K562 (cell line): ENCODE measurements at regions not wholly inside any gene's neighbourhood (a gene's known extent, or its start where the extent isn't known, plus 50 kb on each side); places are given as distances from the start of the nearest gene placed in this dataset.

Source experiments
- ATAC-seq: fragments of 200-7000 bp; cut with Tn5 transposase; 3 replicates; pipeline ENCODE4 v1.9.1; 2020; ENCODE audit warnings: moderate library complexity
- BruUV-seq: library from RNA; stranded (reverse); fragments of 400-500 nt; replicated peaks from 2 replicates; lab custom pipeline; 2021; lab: Mats Ljungman, UMichigan
- CTCF ChIA-PET: fragments of 300-600 bp; formaldehyde crosslinking; extraction: SDS; loops from one replicate; lab custom pipeline; 2021; ENCODE audit warnings: low intra/inter-chr PET ratio; lab: Yijun Ruan, JAX
- POLR2A ChIA-PET: fragments of 300-600, 350-650 bp; sonication (Branson Sonifier 250); formaldehyde crosslinking; extraction: SDS; loops from one replicate; lab custom pipeline; 2021; ENCODE audit warnings: antibody characterized with exemption, inconsistent platforms; lab: Yijun Ruan, JAX
- DNase-seq, 4 experiments: peaks; one replicate each; pipeline versions ENCODE4 v3.0.0 to v3.0.0-alpha.2; 2011 to 2018; ENCODE audit warnings: low spot score in 3 of 4, mixed read lengths in 3 of 4; ENCODE audit errors: extremely low read depth in 1 of 4
- FAIRE-seq: peaks from 2 replicates; lab custom pipeline; 2011; peaks lifted over from hg19 to GRCh38; lab: Jason Lieb, UNC
- H2AFZ ChIP-seq: 2 replicates; pipeline ENCODE4 v1.6.0; 2011; ENCODE audit warnings: low read depth, low read length, control low read depth, inconsistent platforms
- H3K27ac ChIP-seq: fragments of 200-600 bp; 3 replicates; pipeline ENCODE4 v1.8.0; 2011; ENCODE audit warnings: low read depth, mild to moderate bottlenecking, control low read depth, inconsistent platforms, low read length, moderate library complexity, mixed read lengths; ENCODE audit errors: extremely low read depth
- H3K27me3 ChIP-seq, 2 experiments: fragments of 300-600 bp in 1 of 2; 2 replicates in 1 of 2; 3 replicates in 1 of 2; pipeline versions ENCODE4 v1.6.0 to v1.8.0; 2011; ENCODE audit warnings: inconsistent platforms in 2 of 2, low read length in 2 of 2, mild to moderate bottlenecking in 1 of 2, mixed read lengths in 1 of 2, moderate library complexity in 1 of 2; ENCODE audit not compliant: control insufficient read depth in 2 of 2, insufficient read depth in 2 of 2
- H3K36me3 ChIP-seq: fragments of 300-600 bp; 3 replicates; pipeline ENCODE4 v1.8.0; 2011; ENCODE audit warnings: mild to moderate bottlenecking, low read length, inconsistent platforms; ENCODE audit not compliant: control insufficient read depth, insufficient read depth
- H3K4me1 ChIP-seq, 2 experiments: fragments of 200-600 bp in 1 of 2; replicated peaks in 1 of 2; 2 replicates in 1 of 2; 3 replicates in 1 of 2; pipeline versions ENCODE4 v1.5.1 to v1.8.0; 2011; ENCODE audit warnings: inconsistent platforms in 2 of 2, low read length in 2 of 2, mild to moderate bottlenecking in 1 of 2, mixed read lengths in 1 of 2, moderate library complexity in 1 of 2; ENCODE audit not compliant: control insufficient read depth in 2 of 2, insufficient read depth in 2 of 2
- H3K4me2 ChIP-seq: 2 replicates; pipeline ENCODE4 v1.6.1; 2011; ENCODE audit warnings: low read length, control low read depth, inconsistent platforms, mixed read lengths; ENCODE audit not compliant: insufficient read depth
- H3K4me3 ChIP-seq: fragments of 200-600 bp; sonication (generic), shearing (Covaris generic); 2 replicates; pipeline ENCODE4 v1.5.1; 2016; ENCODE audit warnings: control low read depth, inconsistent platforms
- H3K79me2 ChIP-seq: fragments of 200-600 bp; 3 replicates; pipeline ENCODE4 v1.8.0; 2011; ENCODE audit warnings: low read length, inconsistent platforms; ENCODE audit not compliant: control insufficient read depth, insufficient read depth
- H3K9ac ChIP-seq, 2 experiments: 2 replicates each; pipeline versions ENCODE4 v1.6.0 to v1.6.1; 2011; ENCODE audit warnings: low read depth in 2 of 2, low read length in 2 of 2, control low read depth in 1 of 2, inconsistent platforms in 1 of 2, mild to moderate bottlenecking in 1 of 2, mixed read lengths in 1 of 2; ENCODE audit not compliant: insufficient read depth in 1 of 2
- H3K9me1 ChIP-seq: one replicate; pipeline ENCODE4 v1.6.0; 2011; ENCODE audit warnings: inconsistent platforms, mild to moderate bottlenecking, low read length, moderate library complexity; ENCODE audit not compliant: control insufficient read depth, insufficient read depth
- H3K9me3 ChIP-seq: replicated peaks from 2 replicates; pipeline ENCODE4 v1.5.1; 2011; ENCODE audit warnings: low read depth, low read length, inconsistent platforms; ENCODE audit not compliant: control insufficient read depth, insufficient read depth
- H4K20me1 ChIP-seq: replicated peaks from 2 replicates; pipeline ENCODE4 v1.6.1; 2011; ENCODE audit warnings: low read length, inconsistent platforms, mixed read lengths; ENCODE audit not compliant: control insufficient read depth, insufficient read depth
- ADNP ChIP-seq: fragments of 200-800 bp; sonication (Bioruptor generic); IDR thresholded peaks from 2 replicates; pipeline ENCODE4 v1.6.1; 2016; ENCODE audit warnings: missing genetic modification characterization, missing compliant biosample characterization
- ARNT ChIP-seq, 2 experiments: fragments of 450-650 bp; IDR thresholded peaks; 2 replicates each; pipeline ENCODE4 v1.6.1; 2016; ENCODE audit warnings: mild to moderate bottlenecking in 1 of 2
- CCAR2 ChIP-seq: fragments of 200-400 bp; formaldehyde crosslinking; IDR thresholded peaks from 2 replicates; pipeline ENCODE4 v1.6.1; 2017; ENCODE audit warnings: mild to moderate bottlenecking, low read depth, low read length
- CXXC5 ChIP-seq: fragments of 250-450 bp; sonication (Bioruptor Pico); IDR thresholded peaks from 2 replicates; pipeline ENCODE4 v1.8.0; 2022; ENCODE audit warnings: inconsistent platforms, mild to moderate bottlenecking, moderate library complexity
- E2F8 ChIP-seq: fragments of 450-650 bp; IDR thresholded peaks from 2 replicates; pipeline ENCODE4 v1.7.1; 2018; ENCODE audit warnings: mild to moderate bottlenecking, low read depth; ENCODE audit not compliant: partially characterized antibody
- HES1 ChIP-seq: fragments of 450-650 bp; IDR thresholded peaks from 2 replicates; pipeline ENCODE4 v1.6.1; 2016; ENCODE audit warnings: low read depth, mild to moderate bottlenecking, moderate library complexity
- RBM15 ChIP-seq: fragments of 200-400 bp; formaldehyde crosslinking; IDR thresholded peaks from 2 replicates; pipeline ENCODE4 v1.6.1; 2018; ENCODE audit warnings: mild to moderate bottlenecking, low read length, moderate library complexity; ENCODE audit not compliant: insufficient read depth
- TAF9B ChIP-seq: fragments of 450-650 bp; IDR thresholded peaks from 2 replicates; pipeline ENCODE4 v1.6.1; 2018; ENCODE audit warnings: mild to moderate bottlenecking; ENCODE audit not compliant: partially characterized antibody
- TBL1XR1 ChIP-seq, 2 experiments: IDR thresholded peaks; 2 replicates each; pipeline ENCODE4 v1.6.1; 2012; ENCODE audit warnings: improper control_type of control experiment in 2 of 2, low read length in 2 of 2, mild to moderate bottlenecking in 1 of 2
- ZBTB43 ChIP-seq: sonication (generic); formaldehyde crosslinking; IDR thresholded peaks from 2 replicates; pipeline ENCODE4 v1.8.0; 2023; ENCODE audit warnings: mild to moderate bottlenecking, missing genetic modification reagents
- ZNF77 ChIP-seq: fragments of 250-450 bp; sonication (Bioruptor Pico); IDR thresholded peaks from 2 replicates; pipeline ENCODE4 v1.5.0; 2020
- WGBS: fragments of 100-300 bp; shearing (Covaris generic); methylation state at CpG from one replicate; pipeline ENCODE4 v1.1.6; 2016; ENCODE audit warnings: low coverage, mixed read lengths; ENCODE audit not compliant: insufficient coverage; ENCODE audit errors: missing lambda C conversion rate; 5-methylcytosine and 5-hydroxymethylcytosine counted together
- in situ Hi-C: fragments of 300-500 bp; cut with MboI; formaldehyde crosslinking; loops from 4 replicates; pipeline ENCODE4 v1.15.0; 2018; ENCODE audit warnings: inconsistent platforms, mixed read lengths
- intact Hi-C: fragments of 100-400 bp; cut with micrococcal nuclease; formaldehyde crosslinking; loops from 2 replicates; pipeline ENCODE4 v1.14.2; 2022
- TF ChIP-seq, protein P1 (sequence below): fragments of 450-650 bp; formaldehyde crosslinking; IDR thresholded peaks from 2 replicates; pipeline ENCODE4 v1.4.0; 2022; ENCODE audit warnings: missing genetic modification characterization
- TF ChIP-seq, protein P2 (sequence below): fragments of 450-650 bp; IDR thresholded peaks from 2 replicates; pipeline ENCODE4 v1.6.1; 2017; ENCODE audit warnings: mild to moderate bottlenecking, moderate library complexity
- TF ChIP-seq, protein P3 (sequence below): IDR thresholded peaks from 2 replicates; pipeline ENCODE4 v1.6.1; 2014; ENCODE audit warnings: antibody characterized with exemption

GRCh38 chr6:98487612-98488011, 346.8 kb upstream of the POU3F2 start:
- in situ Hi-C loops = no loop called here
- 0% methylated on average over 1 of the region's 1 CpG for WGBS
- DNase-seq = no peak
- FAIRE-seq = no peak
- intact Hi-C loops = no loop called here
- Histone ChIP-seq H3K9me1 (no peaks in the 10 kb centered on the region), H3K27me3 (no peaks in the 10 kb centered on the region), H3K79me2 (no peaks in the 10 kb centered on the region), H3K9ac (no peak overlapping the region), H2AFZ (no peak overlapping the region), H4K20me1 (no peaks in the 10 kb centered on the region), H3K4me1 (no peaks in the 10 kb centered on the region), H3K9me3 (no peaks in the 10 kb centered on the region), H3K36me3 (no peaks in the 10 kb centered on the region), H3K4me2 (no peak overlapping the region), H3K27ac (no peak overlapping the region), H3K4me3 (no peak overlapping the region)
- no TSS peak for BruUV-seq
- POLR2A ChIA-PET = no interaction called here
- no peak for ATAC-seq
- TF ChIP-seq, protein P1, sequence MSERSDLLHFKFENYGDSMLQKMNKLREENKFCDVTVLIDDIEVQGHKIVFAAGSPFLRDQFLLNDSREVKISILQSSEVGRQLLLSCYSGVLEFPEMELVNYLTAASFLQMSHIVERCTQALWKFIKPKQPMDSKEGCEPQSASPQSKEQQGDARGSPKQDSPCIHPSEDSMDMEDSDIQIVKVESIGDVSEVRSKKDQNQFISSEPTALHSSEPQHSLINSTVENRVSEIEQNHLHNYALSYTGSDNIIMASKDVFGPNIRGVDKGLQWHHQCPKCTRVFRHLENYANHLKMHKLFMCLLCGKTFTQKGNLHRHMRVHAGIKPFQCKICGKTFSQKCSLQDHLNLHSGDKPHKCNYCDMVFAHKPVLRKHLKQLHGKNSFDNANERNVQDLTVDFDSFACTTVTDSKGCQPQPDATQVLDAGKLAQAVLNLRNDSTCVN (CRISPR knock-in tag) = no peak
- no peak for TF ChIP-seq TAF9B
- no peak for TF ChIP-seq ADNP (tag)
- no peak for TF ChIP-seq RBM15
- TF ChIP-seq, protein P2, sequence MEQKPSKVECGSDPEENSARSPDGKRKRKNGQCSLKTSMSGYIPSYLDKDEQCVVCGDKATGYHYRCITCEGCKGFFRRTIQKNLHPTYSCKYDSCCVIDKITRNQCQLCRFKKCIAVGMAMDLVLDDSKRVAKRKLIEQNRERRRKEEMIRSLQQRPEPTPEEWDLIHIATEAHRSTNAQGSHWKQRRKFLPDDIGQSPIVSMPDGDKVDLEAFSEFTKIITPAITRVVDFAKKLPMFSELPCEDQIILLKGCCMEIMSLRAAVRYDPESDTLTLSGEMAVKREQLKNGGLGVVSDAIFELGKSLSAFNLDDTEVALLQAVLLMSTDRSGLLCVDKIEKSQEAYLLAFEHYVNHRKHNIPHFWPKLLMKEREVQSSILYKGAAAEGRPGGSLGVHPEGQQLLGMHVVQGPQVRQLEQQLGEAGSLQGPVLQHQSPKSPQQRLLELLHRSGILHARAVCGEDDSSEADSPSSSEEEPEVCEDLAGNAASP = no peak
- no peak for TF ChIP-seq ZNF77
- TF ChIP-seq TBL1XR1 (IDR thresholded peaks at IDR 0.05; ENCODE audit: low read length in 2 of 2) = no peak
- no peak for TF ChIP-seq E2F8
- no peak for TF ChIP-seq CXXC5
- no peak for TF ChIP-seq HES1
- no peak for TF ChIP-seq ZBTB43
- no peak for TF ChIP-seq ARNT (IDR thresholded peaks at IDR 0.05)
- TF ChIP-seq CCAR2 = no peak
- TF ChIP-seq, protein P3, sequence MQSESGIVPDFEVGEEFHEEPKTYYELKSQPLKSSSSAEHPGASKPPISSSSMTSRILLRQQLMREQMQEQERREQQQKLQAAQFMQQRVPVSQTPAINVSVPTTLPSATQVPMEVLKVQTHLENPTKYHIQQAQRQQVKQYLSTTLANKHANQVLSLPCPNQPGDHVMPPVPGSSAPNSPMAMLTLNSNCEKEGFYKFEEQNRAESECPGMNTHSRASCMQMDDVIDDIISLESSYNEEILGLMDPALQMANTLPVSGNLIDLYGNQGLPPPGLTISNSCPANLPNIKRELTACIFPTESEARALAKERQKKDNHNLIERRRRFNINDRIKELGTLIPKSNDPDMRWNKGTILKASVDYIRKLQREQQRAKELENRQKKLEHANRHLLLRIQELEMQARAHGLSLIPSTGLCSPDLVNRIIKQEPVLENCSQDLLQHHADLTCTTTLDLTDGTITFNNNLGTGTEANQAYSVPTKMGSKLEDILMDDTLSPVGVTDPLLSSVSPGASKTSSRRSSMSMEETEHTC = no peak
- CTCF ChIA-PET = no interaction called here
